Activated gamma-delta T cell treated with anti-CD3 and anti-CD28 coated beads, Interleukin-2, amount 50 U/mL, for 16 hours (primary cell): ENCODE measurements at regions not wholly inside any gene's neighbourhood (a gene's known extent, or its start where the extent isn't known, plus 50 kb on each side); places are given as distances from the start of the nearest gene placed in this dataset.
"Not testable (repeated sequence)": the region's sequence is repeated elsewhere in the genome, so short reads cannot be mapped to it uniquely, and the experiment has no call there.

Source experiments
- DNase-seq: peaks from one replicate; pipeline ENCODE4 v3.0.0-alpha.2; 2020; ENCODE audit warnings: low read depth

DNA sequence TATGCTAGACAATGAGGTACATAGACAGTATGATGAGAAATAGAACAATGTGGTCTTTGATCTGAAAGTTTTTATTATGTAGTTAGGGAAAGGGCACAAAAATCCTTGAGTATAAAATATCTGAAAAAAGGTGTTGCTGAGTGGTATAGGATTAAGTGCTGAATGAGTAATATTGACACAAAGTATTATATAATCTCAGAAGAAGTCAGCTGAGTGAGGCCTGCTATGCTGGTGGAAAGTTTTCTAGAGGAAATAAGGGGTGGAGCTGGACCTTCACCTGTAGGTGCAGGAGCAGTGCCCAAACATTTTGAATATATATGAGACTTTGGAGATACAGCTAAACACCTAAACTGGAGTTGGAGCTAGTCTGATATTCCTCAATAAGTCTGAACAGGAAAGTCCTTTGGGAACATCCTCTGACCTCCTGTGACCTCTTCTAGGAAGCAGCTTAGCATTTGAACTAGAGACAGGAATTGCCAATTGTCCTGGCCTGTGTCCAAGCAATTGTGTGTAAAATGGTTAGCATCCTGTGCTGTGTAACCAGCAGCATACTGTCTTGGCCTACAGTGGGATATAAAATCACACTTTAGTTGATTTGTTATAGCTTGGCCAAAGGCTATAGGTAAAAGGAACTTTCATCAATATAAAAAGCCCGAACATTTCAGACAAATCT is 285.3 kb downstream of the ANKRD50 start:
- no peak for DNase-seq

DNA sequence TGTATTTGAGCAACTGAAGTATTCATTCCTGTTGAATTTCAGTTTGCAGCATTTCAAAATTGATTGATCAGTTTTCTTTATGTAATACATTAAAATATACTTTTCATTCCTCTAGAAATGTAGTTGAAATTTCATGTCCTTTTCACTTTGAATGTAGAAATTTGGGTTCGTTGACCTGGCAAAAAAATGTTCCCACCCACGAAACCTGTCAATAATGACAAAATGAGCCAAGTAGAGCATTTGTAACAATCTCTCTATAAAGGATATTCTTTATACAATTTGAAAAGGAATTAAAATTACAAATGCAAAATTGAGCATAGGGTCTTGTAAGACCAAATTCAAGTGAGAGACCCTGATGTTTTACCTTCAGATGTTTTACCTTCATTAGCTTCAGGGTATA is 283.9 kb downstream of the ANKRD50 start:
- no peak for DNase-seq

DNA sequence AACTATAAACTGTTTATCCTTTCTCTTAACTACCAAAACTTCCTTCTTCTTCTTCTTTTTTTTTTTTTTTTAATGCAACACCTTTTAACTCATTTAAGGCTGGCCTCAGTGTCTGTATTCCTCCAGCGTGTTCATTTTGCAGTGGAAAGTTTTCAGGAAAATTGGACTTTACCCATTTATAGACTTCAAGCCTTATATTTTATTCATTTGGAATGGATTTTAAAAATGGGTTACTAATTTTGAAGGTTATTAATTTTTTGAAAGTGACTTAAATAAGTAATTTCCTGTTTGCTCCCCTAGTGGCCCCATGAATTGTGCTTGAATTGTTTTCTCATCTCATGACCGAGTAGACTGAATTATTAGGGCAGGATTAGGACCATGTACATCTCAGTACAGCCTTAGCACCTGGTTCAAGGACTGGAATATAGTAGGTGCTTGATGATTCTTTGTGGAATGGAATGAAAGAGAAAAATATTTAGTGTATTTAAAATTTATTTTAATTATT is 282.7 kb downstream of the ANKRD50 start:
- no peak for DNase-seq

DNA sequence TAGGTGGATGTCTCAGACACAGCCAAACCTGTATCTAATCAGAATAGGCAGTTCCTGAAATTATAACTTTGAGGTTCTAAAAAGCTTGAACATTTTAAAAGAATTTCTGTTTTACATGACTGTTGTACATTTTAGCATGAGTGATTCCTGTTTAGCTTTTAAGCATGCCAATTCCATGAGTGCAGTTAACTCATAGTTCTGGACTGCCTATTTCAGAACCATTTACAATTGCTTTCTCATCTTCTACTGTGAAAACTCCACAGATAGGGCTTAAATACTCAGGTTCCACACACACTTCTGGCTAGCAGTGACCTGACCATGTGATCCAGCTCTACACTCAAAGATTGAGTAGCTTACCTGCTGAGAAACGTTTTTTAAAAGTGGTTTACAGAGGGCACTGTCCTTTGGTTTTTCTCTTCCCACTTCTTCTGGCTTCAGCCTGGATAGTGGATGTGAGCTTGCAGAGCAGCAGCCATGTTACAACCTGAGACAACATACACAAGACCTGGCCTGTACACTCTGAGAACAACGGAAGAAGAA is 280.8 kb downstream of the ANKRD50 start:
- no peak for DNase-seq

DNA sequence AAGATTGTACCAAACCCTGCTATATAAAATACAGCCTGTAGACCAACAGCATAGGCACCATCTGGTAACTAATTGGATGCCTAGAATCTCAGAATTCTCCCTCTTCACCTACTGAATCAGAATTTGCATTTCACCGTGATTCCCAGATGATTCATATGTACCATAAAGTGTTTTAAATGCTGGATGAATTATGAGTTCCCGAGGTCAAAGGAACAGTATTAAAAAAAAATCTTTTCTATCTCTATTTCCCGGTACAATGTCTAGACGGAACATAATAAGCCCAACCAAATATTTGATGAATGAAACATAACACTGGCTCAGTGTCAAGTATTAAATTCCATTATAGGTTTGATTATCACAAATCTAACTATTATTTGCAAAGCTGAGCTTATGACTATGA is 280.0 kb downstream of the ANKRD50 start:
- no peak for DNase-seq

DNA sequence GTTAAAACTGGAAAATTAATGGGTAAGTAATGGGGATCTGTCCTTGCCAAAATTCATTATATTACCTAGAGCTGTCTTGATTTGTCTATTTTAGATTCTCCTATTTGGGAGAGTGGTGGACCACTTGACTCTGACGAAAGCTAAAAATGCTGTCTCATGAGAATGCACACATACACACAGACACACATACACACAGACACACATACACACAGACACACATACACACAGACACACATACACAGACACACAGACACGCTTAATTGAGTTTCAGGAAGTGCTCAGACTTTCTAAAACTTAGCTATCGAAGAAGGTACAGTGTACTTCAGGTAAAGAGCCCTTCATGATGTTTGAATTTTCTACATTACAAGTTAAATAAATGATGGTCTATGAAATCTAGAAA is 279.5 kb downstream of the ANKRD50 start:
- DNase-seq: no peak

DNA sequence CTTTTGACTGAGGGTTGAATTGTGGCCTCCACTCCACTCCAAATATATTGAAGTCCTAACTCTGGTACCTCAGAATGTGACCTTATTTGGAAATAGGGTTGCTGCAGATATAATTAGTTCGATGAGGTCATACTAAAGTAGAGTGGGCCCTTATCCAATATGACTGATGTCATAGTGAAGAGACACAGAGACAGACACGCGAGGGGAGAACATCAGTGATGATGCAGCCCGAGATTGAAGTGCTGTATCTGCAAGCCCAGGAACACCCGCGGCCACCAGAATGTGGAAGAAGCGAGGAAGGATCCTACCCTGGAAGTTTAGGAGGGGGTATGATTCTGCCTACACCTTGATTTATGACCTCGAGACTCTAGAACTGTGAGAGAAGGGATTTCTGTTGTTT is 279.0 kb downstream of the ANKRD50 start:
- DNase-seq: no peak

DNA sequence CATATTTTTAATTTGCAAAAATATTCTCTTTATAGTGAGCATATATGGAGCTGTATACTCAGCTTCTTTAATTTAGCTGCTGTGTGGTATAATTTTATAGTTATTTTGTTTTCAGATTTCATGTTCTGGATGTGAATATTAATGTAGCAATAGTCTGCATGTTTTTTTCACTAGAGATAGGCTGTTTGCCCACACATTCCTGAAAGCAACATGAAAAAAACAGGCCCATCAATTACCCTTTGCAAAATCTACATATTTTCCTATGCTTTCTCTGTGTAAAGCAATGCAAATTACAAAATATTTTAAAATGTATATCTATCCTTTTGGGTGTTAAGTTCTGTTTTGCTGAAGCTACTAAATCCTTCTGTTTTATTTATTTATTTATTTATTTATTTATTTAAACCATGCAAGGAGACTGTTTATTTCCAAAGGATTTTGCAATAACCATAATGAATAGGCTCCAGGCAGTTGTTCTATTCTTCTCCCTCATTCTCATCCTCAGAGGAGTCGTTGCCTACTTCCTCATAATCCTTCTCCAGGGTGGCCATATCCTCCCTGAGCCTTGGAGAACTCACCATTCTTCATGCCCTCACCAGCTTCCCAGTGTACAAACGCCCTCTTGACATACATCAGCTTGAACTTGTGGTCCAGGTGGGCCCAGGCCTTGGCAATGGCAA is 277.1 kb downstream of the ANKRD50 start:
- DNase-seq: no peak

DNA sequence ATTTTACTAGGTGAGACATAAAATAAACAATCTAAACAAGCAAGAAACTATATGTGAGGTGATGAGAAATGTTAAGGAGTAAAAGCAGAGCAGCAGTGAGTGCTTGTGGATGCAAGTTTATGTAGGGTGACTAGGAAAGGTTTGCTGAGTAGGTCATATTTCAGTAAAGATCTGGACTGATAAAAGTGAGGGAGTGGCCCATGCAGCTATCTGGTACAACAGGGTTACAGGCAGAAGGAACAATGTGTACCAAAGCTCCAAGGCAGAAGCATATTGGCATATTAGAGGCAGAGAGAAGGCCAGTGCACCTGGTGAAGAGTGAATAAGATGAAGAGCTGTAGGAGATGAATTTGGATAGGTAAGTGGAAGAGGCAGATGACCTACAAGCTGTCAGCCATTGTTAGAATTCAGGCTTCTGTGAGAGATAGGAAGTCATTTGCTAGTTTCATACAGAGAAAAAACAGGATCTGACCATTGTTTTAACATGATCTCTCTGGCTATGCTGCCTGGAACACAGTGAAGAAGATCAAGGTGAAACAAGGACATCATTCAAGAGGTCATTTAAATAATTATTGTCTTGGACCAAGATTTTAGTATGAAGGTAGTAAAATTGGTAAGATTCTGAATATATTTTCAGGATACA is 274.6 kb downstream of the ANKRD50 start:
- no peak for DNase-seq

DNA sequence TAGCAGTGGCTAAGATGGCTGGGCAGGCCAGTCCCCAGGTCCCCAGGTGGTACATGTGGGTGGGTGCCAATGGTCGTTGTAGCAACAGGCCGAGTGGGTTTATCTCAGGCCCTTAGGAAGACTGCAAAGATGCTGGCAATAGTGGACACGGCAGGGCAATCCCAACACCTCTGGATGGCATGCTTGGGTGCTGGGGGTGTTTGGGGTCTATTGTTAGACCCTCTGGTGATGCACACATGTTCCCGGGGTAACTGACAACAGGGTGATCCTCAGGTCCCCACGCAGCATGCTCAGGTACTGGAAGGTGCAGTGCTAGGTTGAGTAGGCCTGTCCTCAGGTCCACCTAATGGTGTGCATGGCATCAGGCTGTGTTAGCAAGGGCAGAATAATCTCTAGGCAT is 267.5 kb downstream of the ANKRD50 start:
- no peak for DNase-seq

DNA sequence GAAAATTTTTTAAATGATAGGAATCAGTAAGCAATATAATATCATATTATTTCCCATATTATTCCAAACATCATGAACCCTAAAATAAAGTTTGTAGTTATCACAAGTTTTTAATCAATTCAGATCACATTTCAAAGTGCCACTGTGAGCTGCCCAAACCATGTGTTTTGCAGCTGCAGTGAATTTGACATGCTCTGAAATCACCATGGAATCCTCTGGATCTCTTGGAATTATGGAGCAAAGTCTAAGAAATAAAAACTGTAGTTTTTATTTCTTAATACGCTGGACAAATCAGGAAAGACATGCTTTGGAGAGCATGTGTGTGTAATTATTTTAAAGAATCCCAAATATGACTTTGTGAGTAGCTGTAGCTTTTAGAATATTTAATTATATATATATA is 262.7 kb downstream of the ANKRD50 start:
- no peak for DNase-seq

DNA sequence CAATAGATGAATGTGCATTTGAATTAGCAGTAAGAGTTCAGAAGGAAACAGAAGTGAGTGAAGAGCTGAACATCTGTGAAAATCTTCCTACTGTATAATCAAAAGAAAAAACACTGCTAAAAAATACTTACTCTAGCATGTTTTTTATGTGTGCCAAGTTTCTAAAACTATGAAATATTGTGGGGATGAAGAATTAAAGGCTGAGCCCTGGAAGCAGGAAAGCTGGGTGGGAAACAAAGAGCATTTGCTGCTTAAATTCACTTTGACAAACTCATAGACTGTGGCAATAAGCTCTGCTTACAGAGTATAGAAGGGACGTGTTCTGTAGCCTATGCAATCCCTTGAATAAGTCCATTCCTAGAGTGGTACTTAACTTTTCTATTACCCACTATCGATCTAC is 261.7 kb downstream of the ANKRD50 start:
- DNase-seq: no peak

DNA sequence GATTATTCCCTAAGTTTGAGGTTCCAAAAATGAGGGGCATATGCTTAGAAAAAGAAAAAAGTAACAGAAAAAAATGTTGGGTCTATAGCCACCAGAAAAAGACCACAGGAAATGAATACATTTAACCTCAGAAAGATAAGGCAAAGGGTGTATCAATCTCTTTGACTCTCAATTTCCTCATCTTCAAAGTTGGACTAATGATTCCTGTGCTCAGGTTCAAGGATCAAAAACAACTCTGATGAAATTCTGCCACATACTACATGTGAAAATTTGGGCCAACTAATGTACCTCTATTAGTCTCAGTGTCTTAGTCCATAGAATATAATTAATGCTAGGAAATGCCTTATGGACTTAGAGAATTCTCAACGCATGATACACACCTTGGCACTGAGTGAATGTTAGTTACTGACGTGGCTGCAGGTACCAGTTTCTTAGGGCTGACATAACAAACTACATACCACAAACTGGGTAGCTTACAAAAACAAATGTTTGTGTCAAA is 257.7 kb downstream of the ANKRD50 start:
- no peak for DNase-seq

DNA sequence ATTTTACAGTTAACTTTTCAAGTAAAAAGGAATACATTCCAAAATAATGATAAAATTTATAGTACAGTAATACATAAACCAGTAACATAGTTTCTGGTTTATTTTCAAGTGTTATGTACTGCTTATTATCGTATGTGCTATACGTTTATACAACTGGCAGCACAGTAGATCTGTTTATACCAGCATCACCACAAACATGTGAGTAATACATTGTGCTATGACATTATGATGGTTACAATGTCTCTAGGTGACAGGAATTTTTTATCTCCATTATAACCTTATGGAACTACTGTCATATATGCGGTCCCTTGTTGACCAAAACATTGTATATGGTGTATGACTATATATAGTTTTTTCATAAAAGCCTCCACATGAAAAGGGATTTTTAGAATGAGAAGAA is 256.9 kb downstream of the ANKRD50 start:
- no peak for DNase-seq

DNA sequence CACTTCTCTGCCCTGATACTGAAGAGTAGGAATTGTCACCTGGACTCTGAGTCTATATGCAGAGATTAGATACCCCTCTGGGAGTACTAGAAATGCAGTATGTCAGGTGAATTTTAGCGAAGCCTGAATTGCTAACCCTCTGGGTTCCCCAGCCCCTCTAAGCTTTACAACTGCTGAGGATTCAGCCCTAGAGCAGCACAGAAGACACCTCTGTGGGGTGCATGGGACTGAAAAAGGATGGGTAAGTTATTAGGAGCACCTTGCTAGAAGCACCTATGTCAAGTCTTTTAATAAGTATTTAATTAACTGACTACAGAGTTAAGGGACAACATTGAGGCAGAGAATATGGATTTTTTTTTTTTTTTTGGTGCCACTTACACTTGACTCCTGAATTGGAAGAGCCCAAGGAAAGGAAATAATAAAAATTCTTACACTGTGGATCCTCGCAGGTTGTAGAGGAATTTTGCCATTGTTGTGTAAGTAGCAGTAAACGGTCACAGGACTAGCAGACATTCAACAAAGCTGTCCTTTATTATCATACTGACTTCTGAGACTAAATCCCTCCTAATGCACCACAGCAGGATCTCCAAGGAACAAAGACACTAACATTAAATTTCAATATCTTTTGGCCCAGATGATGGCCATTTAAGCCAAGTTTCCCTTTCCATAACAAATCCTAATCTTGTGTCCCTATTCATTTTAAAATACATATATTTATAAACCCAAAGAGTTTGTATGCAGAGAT is 253.2 kb downstream of the ANKRD50 start:
- DNase-seq: no peak

DNA sequence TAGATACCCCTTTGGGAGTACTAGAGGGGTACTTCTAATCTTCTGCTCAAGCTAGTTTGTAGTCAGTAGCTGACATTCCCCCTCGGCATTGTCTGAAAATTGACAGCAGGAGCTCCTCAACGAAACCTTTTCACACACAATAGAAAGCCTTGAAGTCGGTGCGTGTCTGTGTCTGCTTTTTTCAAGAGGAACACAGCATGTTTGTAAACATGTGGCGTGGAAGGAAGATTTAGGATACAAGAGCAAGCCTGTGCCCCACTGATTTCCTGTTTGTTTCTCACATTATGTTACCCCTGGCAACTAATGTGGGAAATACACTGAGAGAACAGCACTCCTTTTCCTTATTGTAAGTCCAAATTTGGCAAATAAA is 252.6 kb downstream of the ANKRD50 start:
- DNase-seq: no peak

DNA sequence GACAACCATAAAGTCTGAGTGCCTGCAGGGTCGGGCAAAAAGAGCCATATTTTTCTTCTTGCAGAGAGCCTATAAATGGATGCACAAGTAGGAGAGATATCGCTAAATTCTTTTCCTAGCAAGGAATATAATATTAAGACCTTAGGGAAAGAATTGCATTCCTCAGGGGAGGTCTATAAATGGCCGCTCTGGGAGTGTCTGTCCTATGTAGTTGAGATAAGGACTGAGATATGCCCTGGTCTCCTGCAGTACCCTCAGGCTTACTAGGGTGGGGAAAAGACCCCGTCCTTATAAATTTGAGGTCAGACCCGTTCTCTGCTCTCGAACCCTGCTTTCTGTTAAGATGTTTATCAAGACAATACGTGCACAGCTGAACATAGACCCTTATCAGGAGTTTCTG is 250.9 kb downstream of the ANKRD50 start:
- not testable (repeated sequence) for DNase-seq

DNA sequence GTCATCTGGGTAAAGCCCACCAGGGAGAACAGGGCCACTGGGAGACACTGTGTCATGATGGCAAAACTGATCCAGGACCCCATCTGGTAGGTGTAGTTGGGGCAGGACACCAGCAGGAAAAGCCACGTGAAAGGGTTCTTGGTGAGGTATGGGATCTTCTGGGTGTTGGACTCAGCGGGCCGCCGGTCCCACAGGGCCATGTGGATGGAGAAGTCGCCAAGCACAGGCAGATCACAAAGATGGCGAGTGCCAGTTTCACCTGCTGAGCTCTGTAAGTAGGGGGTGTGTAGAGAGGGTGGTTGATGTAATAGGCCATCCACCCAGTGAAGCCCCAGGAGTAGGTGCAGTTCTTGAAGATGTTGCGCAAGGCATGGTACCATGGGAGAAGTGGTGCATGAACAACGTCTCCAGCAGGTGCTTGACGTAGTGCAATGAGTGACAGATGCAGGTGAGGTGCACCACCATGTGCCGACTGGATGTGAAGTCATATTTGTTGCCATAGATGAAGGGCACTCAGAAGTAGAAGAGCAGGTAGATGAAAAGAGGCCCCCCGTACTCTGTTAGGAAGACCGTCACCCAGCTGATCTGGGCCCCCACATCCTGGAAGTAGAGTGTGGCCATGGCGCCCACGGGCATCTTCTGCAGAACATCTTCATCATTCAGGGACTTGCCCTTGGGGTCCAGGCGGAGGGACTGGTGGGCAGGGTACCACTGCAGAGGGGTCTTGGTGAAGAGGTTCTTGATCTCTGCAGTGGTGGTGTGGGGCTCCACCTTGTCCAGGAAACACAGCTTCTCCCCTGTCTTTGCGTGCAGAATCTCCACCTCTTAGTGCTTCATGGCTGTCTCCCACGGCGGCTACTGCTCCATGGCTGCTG is 249.3 kb downstream of the ANKRD50 start:
- DNase-seq: no peak

DNA sequence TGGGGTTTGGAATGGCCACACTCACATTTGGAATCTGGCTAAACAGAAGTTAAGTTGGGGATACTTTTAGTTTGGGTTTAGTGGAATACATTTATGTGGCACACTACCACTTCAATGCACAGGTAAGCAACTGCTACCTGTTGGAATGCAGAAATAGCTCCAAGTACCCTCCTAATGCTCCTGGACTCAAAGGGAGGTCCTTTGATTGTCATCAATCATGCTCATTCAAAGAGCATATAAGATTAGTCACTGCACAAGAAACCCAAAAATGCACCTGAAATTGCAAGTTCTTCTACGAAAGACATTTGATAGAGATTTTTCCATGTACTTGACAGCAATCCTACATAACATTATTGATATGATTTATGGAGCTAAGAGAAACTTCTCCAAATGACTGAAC is 247.7 kb downstream of the ANKRD50 start:
- no peak for DNase-seq

DNA sequence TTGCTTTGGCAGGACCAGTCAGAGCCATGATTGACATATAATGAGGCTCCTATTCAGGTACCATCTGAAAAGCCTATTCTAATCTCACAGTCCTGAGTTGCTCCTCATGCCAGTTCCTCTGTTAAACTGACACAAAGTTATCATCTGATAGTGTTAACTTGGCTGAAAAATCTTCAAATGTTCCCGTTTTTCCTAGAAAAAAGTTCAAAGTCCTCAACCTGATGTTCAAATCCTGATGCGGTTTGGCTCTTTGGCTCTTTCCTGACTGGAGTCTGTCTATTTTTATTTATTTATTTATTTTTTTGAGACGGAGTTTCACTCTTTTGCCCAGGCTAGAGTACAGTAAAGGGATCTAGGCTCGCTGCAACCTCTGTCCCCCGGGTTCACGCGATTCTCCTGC is 244.2 kb downstream of the ANKRD50 start:
- no peak for DNase-seq

DNA sequence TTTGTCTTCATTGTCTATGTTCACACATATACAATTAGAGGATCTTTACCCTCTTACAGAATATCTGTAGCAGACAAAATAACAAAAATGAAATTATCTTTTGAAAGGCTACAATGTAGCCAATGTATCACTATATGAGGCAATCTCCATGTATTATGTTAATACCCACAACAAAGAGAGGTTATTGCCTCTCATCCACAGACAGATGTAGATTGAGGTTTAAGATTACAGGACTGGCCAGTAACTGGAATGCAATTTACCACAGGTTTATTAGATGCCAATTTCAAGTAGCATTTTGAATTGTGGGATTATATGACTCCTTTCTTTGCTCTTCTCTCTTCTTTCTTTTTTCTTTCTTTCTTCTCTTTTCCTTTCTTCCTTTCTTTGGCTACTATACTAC is 242.6 kb downstream of the ANKRD50 start:
- no peak for DNase-seq
